ENCODE measurements at regions not wholly inside any gene's neighbourhood (a gene's known extent, or its start where the extent isn't known, plus 50 kb on each side); places are given as distances from the start of the nearest gene placed in this dataset.

- DNase-seq (ENCODE audit: low read depth, low spot score) (no peak), FAIRE-seq (no peak)
- dilution Hi-C loops (cut with MboI; ENCODE audit: extremely low pct_ligation_motif_present, low sequenced_read_pairs) (no loop called here), intact Hi-C loops (cut with micrococcal nuclease) (no loop called here)
- TF ChIP-seq POLR2AphosphoS5 (IDR thresholded peaks at IDR 0.05; ENCODE audit: insufficient read depth, low read depth, low read length) (no peak), FOS (IDR thresholded peaks at IDR 0.05; ENCODE audit: borderline replicate concordance, insufficient read depth, low read length) (no peak), GATA2 (IDR thresholded peaks at IDR 0.05; ENCODE audit: insufficient read depth, insufficient read length, low read depth, low read length) (no peak), JUN (IDR thresholded peaks at IDR 0.05; ENCODE audit: borderline replicate concordance, insufficient read depth, insufficient read length, low read depth) (no peak), EZH2 (IDR thresholded peaks at IDR 0.05; ENCODE audit: borderline replicate concordance, low read depth, low read length, severe bottlenecking) (no peak), CTCF (IDR thresholded peaks at IDR 0.05; ENCODE audit: extremely low read depth in 1 of 2, insufficient read depth in 1 of 2, low read depth in 1 of 2, low read length in 2 of 2) (no peak), MYC (IDR thresholded peaks at IDR 0.05; ENCODE audit: low read depth, low read length) (no peak), POLR2A (IDR thresholded peaks at IDR 0.05; ENCODE audit: low read depth, low read length) (no peak)
- TF ChIP-seq, protein P1, sequence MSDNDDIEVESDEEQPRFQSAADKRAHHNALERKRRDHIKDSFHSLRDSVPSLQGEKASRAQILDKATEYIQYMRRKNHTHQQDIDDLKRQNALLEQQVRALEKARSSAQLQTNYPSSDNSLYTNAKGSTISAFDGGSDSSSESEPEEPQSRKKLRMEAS (IDR thresholded peaks at IDR 0.05; ENCODE audit: insufficient read depth, insufficient read length) = no peak
- peaks cover 5% of the 10 kb centered on the region for H3K9me3 ChIP-seq (replicated peaks; ENCODE audit: control insufficient read depth, insufficient read depth, low read length)
- no peak overlapping the region for H3K4me2 ChIP-seq (ENCODE audit: insufficient read depth, low read length)
- H3K79me2 ChIP-seq (ENCODE audit: control insufficient read depth, insufficient read depth, low read length) = no peaks in the 10 kb centered on the region
- H3K9ac ChIP-seq (replicated peaks; ENCODE audit: extremely low read depth, insufficient read depth, low read length) = no peak overlapping the region
- H3K36me3 ChIP-seq (ENCODE audit: control insufficient read depth in 2 of 2, extremely low read depth in 1 of 2, insufficient read depth in 2 of 2, low read length in 2 of 2) = no peaks in the 10 kb centered on the region
- CTCF ChIA-PET = no interaction called here
- H3K4me1 ChIP-seq (ENCODE audit: control insufficient read depth, extremely low read depth, insufficient read depth, low read length) = no peaks in the 10 kb centered on the region
- H3K9me1 ChIP-seq (replicated peaks; ENCODE audit: control insufficient read depth, extremely low read depth, insufficient read depth, low read length) = no peaks in the 10 kb centered on the region
- H3K27me3 ChIP-seq (ENCODE audit: control insufficient read depth in 2 of 2, insufficient read depth in 2 of 2, low read length in 2 of 2) = no peaks in the 10 kb centered on the region
- H4K20me1 ChIP-seq (replicated peaks; ENCODE audit: control insufficient read depth, extremely low read depth, insufficient read depth, low read length) = no peaks in the 10 kb centered on the region
- BruUV-seq (replicated peaks) = no TSS peak
- no peak overlapping the region for H3K4me3 ChIP-seq (replicated peaks in 1 of 3; ENCODE audit: insufficient read depth in 1 of 3, low read depth in 1 of 3, low read length in 3 of 3)
- no peak overlapping the region for H3K27ac ChIP-seq (ENCODE audit: insufficient read depth, low read depth, low read length)
- H2AFZ ChIP-seq (ENCODE audit: low read depth, low read length) = no peak overlapping the region
- POLR2A ChIA-PET = no interaction called here
Measured at GRCh38 chr18:42429196-42429595, 474.2 kb downstream of the PIK3C3 start.

All from endothelial cell of umbilical vein (primary cell).